ENCODE measurements at regions not wholly inside any gene's neighbourhood (a gene's known extent, or its start where the extent isn't known, plus 50 kb on each side); places are given as distances from the start of the nearest gene placed in this dataset.

DNA sequence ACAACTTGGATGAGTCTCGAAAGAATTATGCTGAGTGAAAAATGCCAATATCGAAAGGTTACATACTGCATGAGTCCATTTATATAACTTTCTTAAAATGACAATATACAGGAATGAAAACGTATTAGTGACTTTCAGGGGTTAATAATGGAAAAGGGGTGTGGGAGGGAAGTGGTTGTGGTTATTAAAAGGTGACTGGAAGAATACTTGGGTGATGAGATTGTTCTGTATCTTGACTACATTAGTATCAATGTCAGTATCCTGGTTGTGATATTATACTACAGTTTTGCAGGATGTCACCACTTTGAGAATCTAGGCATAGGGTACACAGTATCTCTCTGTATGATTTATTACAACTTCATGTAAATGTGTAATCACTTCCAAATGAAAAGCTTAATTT, 204.5 kb downstream of the DTHD1 start:
- Histone ChIP-seq H3K27me3 (no peaks in the 10 kb centered on the region), H3K4me1 (no peaks in the 10 kb centered on the region), H3K9me3 (no peaks in the 10 kb centered on the region), H3K36me3 (no peaks in the 10 kb centered on the region), H3K4me3 (no peak overlapping the region), H3K27ac (no peak overlapping the region)
- TF ChIP-seq POLR2AphosphoS5 (IDR thresholded peaks at IDR 0.05) (no peak), EP300 (IDR thresholded peaks at IDR 0.05) (no peak), POLR2A (IDR thresholded peaks at IDR 0.05) (no peak)
- TF ChIP-seq, protein P1, sequence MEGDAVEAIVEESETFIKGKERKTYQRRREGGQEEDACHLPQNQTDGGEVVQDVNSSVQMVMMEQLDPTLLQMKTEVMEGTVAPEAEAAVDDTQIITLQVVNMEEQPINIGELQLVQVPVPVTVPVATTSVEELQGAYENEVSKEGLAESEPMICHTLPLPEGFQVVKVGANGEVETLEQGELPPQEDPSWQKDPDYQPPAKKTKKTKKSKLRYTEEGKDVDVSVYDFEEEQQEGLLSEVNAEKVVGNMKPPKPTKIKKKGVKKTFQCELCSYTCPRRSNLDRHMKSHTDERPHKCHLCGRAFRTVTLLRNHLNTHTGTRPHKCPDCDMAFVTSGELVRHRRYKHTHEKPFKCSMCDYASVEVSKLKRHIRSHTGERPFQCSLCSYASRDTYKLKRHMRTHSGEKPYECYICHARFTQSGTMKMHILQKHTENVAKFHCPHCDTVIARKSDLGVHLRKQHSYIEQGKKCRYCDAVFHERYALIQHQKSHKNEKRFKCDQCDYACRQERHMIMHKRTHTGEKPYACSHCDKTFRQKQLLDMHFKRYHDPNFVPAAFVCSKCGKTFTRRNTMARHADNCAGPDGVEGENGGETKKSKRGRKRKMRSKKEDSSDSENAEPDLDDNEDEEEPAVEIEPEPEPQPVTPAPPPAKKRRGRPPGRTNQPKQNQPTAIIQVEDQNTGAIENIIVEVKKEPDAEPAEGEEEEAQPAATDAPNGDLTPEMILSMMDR (IDR thresholded peaks at IDR 0.05): no peak
- WGBS, 2 donors: 87 to 89% methylated on average over 3 of the region's 3 CpGs
- ATAC-seq (ENCODE audit: low FRiP score in 2 of 2) (no peak), DNase-seq (no peak)

DNA sequence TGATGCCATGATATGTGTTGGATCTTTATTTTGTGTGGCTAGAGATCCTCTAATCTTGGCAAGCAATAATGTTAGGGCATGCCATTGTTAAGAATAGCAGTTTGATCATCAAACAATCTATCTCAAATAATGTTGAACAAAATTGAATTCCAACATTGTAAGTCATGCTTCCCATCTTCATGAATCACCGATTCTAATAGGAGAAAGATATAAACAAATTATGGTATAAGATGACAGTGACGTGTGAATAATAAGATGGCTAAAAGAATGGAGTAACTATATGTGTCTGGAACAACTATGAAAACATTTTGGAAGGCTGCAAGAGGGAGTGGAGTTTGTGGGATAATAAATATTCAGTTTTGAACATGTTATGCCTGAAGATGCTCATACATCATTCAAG, 208.4 kb downstream of the DTHD1 start:
- no peak overlapping the region for H3K27ac ChIP-seq
- no peak for TF ChIP-seq POLR2AphosphoS5 (IDR thresholded peaks at IDR 0.05)
- TF ChIP-seq EP300 (IDR thresholded peaks at IDR 0.05): no peak
- no peak for TF ChIP-seq POLR2A (IDR thresholded peaks at IDR 0.05)
- TF ChIP-seq, protein P1 (IDR thresholded peaks at IDR 0.05): no peak
- DNase-seq (no peak), ATAC-seq (ENCODE audit: low FRiP score in 2 of 2) (no peak)
- no peaks in the 10 kb centered on the region for H3K36me3 ChIP-seq
- H3K4me3 ChIP-seq: no peak overlapping the region
- H3K27me3 ChIP-seq: no peaks in the 10 kb centered on the region
- WGBS, 2 donors: 74 to 87% methylated on average over 2 of the region's 2 CpGs
- no peaks in the 10 kb centered on the region for H3K9me3 ChIP-seq
- H3K4me1 ChIP-seq: no peaks in the 10 kb centered on the region

DNA sequence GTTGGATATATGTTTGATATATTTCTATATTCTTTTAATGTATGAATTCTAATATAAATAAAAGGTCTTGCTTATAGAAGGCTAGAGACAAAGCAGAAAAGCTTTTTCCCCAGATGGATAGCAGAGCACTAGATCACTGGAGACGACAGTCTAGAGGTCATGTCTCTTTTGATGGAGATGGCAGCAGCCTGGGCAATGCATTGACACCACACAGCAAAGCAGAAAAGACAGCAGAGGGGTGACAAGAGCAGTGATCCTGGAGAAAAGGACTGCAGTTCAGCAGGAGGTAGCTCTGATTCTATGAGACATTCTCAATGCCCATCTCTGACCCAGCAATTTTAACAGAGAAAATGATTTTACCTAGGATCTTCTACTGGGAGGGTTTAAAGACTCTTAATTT, 210.6 kb downstream of the DTHD1 start:
- Histone ChIP-seq H3K27me3 (no peaks in the 10 kb centered on the region), H3K9me3 (no peaks in the 10 kb centered on the region), H3K36me3 (no peaks in the 10 kb centered on the region), H3K4me1 (no peaks in the 10 kb centered on the region), H3K4me3 (no peak overlapping the region), H3K27ac (no peak overlapping the region)
- TF ChIP-seq, protein P1 (IDR thresholded peaks at IDR 0.05): no peak
- TF ChIP-seq POLR2AphosphoS5 (IDR thresholded peaks at IDR 0.05) (no peak), POLR2A (IDR thresholded peaks at IDR 0.05) (no peak), EP300 (IDR thresholded peaks at IDR 0.05) (no peak)
- ATAC-seq (ENCODE audit: low FRiP score in 2 of 2) (no peak), DNase-seq (no peak)
- 33 to 67% methylated on average over 1 of the region's 1 CpG for WGBS, 2 donors

DNA sequence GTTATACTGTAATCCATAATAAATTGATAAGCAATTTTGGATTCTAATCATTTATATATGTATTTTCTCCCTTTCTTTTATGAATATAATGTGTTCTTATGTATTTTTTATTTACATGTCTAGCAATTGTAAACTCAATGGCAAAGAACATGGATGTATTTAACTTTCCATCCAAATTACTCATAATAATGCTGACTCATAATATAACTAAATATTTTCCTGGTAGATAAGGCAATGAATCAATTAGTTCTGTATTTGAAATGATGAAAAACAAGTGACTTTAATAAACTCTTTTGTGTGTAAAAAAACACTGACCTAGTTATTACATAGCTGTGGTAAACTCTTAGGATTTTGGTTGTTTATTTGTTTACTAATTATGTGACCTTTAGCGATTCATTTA, 211.2 kb downstream of the DTHD1 start:
- H3K4me3 ChIP-seq: no peak overlapping the region
- H3K27me3 ChIP-seq: no peaks in the 10 kb centered on the region
- ATAC-seq (ENCODE audit: low FRiP score in 2 of 2): no peak
- no peak for DNase-seq
- no peak overlapping the region for H3K27ac ChIP-seq
- no peaks in the 10 kb centered on the region for H3K4me1 ChIP-seq
- WGBS, 2 donors: 87 to 92% methylated on average over 1 of the region's 1 CpG
- H3K36me3 ChIP-seq: no peaks in the 10 kb centered on the region
- no peaks in the 10 kb centered on the region for H3K9me3 ChIP-seq
- TF ChIP-seq POLR2AphosphoS5 (IDR thresholded peaks at IDR 0.05) (no peak), POLR2A (IDR thresholded peaks at IDR 0.05) (no peak), EP300 (IDR thresholded peaks at IDR 0.05) (no peak)
- TF ChIP-seq, protein P1 (IDR thresholded peaks at IDR 0.05): no peak

DNA sequence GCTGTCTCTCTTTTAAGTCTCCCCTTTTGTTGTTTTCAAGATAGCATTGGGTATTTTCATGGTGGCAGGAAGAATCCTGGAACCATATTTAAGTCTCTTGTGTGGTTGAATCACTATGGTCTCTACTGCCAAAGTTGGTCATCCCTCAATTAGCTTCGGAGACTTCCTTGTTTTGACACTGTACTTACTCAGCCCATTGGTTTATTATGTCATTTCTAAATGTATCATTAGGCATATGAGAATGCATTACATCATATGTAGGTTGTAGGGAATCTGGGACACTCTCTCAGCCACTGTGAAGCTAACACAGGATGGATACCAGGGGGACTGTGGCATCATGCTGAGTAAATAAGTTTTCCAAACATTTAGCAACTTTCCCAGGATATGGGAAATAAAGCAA, 211.8 kb downstream of the DTHD1 start:
- Histone ChIP-seq H3K4me1 (no peaks in the 10 kb centered on the region), H3K36me3 (no peaks in the 10 kb centered on the region), H3K27ac (no peak overlapping the region), H3K27me3 (no peaks in the 10 kb centered on the region), H3K9me3 (no peaks in the 10 kb centered on the region), H3K4me3 (no peak overlapping the region)
- TF ChIP-seq, protein P1 (IDR thresholded peaks at IDR 0.05): no peak
- TF ChIP-seq POLR2AphosphoS5 (IDR thresholded peaks at IDR 0.05): no peak
- no peak for TF ChIP-seq POLR2A (IDR thresholded peaks at IDR 0.05)
- no peak for TF ChIP-seq EP300 (IDR thresholded peaks at IDR 0.05)
- 79 to 93% methylated on average over 1 of the region's 1 CpG for WGBS, 2 donors
- no peak for ATAC-seq (ENCODE audit: low FRiP score in 2 of 2)
- DNase-seq: no peak
